ENCODE measurements at regions not wholly inside any gene's neighbourhood (a gene's known extent, or its start where the extent isn't known, plus 50 kb on each side); places are given as distances from the start of the nearest gene placed in this dataset.

DNA sequence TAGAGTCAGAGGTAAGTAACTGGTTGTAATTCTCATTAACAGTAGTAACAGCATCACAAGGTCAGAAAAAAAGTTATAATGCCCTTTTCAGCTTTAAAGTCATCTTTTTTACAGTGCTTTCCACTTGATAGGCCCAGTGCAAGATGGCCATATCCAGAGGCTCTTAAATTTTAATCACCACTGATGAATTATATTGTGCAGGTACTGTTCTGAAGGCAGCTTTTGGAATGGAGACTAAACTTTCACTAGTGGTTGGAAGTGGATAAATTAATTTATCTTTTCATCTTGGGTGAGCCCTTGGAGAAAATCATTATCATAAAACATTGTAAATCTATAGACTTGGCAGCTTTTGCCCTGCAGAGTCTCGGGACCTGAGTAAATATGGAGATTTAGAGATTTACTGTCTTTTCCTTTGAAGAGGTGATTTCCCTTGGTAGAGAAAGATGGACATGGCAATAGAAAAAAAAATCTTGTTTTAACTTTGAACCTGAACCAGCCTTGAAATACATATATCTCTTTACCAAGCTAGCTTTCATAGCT is 969.1 kb upstream of the NOVA1 start:
- no peak for TF ChIP-seq EZH2 (IDR thresholded peaks at IDR 0.05; ENCODE audit: insufficient read depth, low read length)
- TF ChIP-seq, protein P1, sequence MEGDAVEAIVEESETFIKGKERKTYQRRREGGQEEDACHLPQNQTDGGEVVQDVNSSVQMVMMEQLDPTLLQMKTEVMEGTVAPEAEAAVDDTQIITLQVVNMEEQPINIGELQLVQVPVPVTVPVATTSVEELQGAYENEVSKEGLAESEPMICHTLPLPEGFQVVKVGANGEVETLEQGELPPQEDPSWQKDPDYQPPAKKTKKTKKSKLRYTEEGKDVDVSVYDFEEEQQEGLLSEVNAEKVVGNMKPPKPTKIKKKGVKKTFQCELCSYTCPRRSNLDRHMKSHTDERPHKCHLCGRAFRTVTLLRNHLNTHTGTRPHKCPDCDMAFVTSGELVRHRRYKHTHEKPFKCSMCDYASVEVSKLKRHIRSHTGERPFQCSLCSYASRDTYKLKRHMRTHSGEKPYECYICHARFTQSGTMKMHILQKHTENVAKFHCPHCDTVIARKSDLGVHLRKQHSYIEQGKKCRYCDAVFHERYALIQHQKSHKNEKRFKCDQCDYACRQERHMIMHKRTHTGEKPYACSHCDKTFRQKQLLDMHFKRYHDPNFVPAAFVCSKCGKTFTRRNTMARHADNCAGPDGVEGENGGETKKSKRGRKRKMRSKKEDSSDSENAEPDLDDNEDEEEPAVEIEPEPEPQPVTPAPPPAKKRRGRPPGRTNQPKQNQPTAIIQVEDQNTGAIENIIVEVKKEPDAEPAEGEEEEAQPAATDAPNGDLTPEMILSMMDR (IDR thresholded peaks at IDR 0.05; ENCODE audit: insufficient read depth, low read depth, low read length), result no peak
- Histone ChIP-seq H3K9me3 (ENCODE audit: insufficient read depth, low read depth, low read length) (no peaks in the 10 kb centered on the region), H2AFZ (ENCODE audit: low read depth, low read length) (no peak overlapping the region), H3K27me3 (ENCODE audit: insufficient read depth, low read length) (no peaks in the 10 kb centered on the region), H4K20me1 (ENCODE audit: insufficient read depth, low read length) (no peaks in the 10 kb centered on the region), H3K27ac (ENCODE audit: low read depth, low read length) (no peak overlapping the region), H3K4me1 (ENCODE audit: insufficient read depth, low read length) (no peaks in the 10 kb centered on the region), H3K4me2 (ENCODE audit: low read length) (no peak overlapping the region), H3K79me2 (ENCODE audit: insufficient read depth, low read length) (no peaks in the 10 kb centered on the region), H3K4me3 (ENCODE audit: insufficient read depth, low read depth, low read length) (no peak overlapping the region), H3K9ac (ENCODE audit: low read length) (no peak overlapping the region), H3K36me3 (ENCODE audit: insufficient read depth, low read length) (no peaks in the 10 kb centered on the region)
- H3K4me1 Mint-ChIP-seq (ENCODE audit: low read depth, unreplicated experiment), result no peaks in the 10 kb centered on the region
- H3K36me3 Mint-ChIP-seq (ENCODE audit: low read depth, unreplicated experiment), result no peaks in the 10 kb centered on the region
- no peaks in the 10 kb centered on the region for H3K27me3 Mint-ChIP-seq (ENCODE audit: low read depth, unreplicated experiment)
- H3K27ac Mint-ChIP-seq (ENCODE audit: unreplicated experiment), result no peak overlapping the region
- FAIRE-seq, result no peak
- H3K4me3 Mint-ChIP-seq (ENCODE audit: unreplicated experiment), result no peak overlapping the region
- no peaks in the 10 kb centered on the region for H3K9me3 Mint-ChIP-seq (ENCODE audit: unreplicated experiment)
- no peak for DNase-seq (ENCODE audit: low read depth)

DNA sequence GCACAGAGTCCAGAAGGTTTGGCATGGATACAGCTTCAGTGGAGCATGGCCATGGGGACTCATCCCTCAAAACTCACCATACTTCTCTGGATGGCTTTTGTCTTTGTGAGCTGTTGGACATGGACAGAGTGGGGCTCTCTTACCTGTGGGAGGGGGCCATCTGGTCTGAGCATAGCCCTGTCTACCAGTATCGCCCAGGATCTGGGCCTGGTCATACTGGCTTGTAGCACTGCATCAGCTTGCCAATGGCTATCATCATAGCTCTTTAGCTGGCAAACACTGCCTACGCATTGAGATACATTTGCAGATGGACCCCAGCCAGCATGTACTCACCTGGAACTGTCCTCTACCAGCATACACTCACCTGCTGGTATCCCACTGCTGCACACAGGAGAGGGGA is 975.2 kb upstream of the NOVA1 start:
- H3K27me3 Mint-ChIP-seq (ENCODE audit: low read depth, unreplicated experiment), result no peaks in the 10 kb centered on the region
- peaks cover 3% of the 10 kb centered on the region for H3K9me3 Mint-ChIP-seq (ENCODE audit: unreplicated experiment)
- Histone ChIP-seq H2AFZ (ENCODE audit: low read depth, low read length) (no peak overlapping the region), H3K4me3 (ENCODE audit: insufficient read depth, low read depth, low read length) (no peak overlapping the region), H3K4me2 (ENCODE audit: low read length) (no peak overlapping the region), H3K9me3 (ENCODE audit: insufficient read depth, low read depth, low read length) (no peaks in the 10 kb centered on the region), H4K20me1 (ENCODE audit: insufficient read depth, low read length) (no peaks in the 10 kb centered on the region), H3K4me1 (ENCODE audit: insufficient read depth, low read length) (no peaks in the 10 kb centered on the region), H3K9ac (ENCODE audit: low read length) (no peak overlapping the region), H3K27ac (ENCODE audit: low read depth, low read length) (no peak overlapping the region), H3K27me3 (ENCODE audit: insufficient read depth, low read length) (no peaks in the 10 kb centered on the region), H3K79me2 (ENCODE audit: insufficient read depth, low read length) (no peaks in the 10 kb centered on the region), H3K36me3 (ENCODE audit: insufficient read depth, low read length) (no peaks in the 10 kb centered on the region)
- no peaks in the 10 kb centered on the region for H3K4me1 Mint-ChIP-seq (ENCODE audit: low read depth, unreplicated experiment)
- H3K4me3 Mint-ChIP-seq (ENCODE audit: unreplicated experiment), result no peak overlapping the region
- DNase-seq (ENCODE audit: low read depth) (no peak), FAIRE-seq (no peak)
- no peak overlapping the region for H3K27ac Mint-ChIP-seq (ENCODE audit: unreplicated experiment)
- H3K36me3 Mint-ChIP-seq (ENCODE audit: low read depth, unreplicated experiment), result no peaks in the 10 kb centered on the region
- no peak for TF ChIP-seq EZH2 (IDR thresholded peaks at IDR 0.05; ENCODE audit: insufficient read depth, low read length)

DNA sequence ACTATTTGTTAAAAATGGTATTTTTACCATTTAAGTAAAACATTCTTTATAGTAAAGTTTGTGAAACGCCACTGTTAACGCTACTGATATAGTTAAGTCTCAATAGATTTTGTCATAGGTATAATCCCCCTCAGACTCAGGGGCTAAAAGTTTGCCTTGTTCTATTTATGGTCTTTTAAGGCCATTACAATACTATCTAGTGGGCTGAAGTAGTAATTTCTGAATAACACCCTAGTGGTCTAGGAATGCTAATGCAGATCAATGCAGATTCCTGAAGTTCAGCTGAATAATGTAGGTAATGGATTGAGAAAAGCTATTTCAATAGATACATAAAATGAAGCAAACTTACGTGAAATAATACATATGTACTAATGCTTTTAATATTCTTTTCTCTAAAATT is 989.3 kb upstream of the NOVA1 start:
- no peaks in the 10 kb centered on the region for H3K79me2 ChIP-seq (ENCODE audit: insufficient read depth, low read length)
- FAIRE-seq (no peak), DNase-seq (ENCODE audit: low read depth) (no peak)
- H3K4me3 Mint-ChIP-seq (ENCODE audit: unreplicated experiment), result no peak overlapping the region
- no peak overlapping the region for H2AFZ ChIP-seq (ENCODE audit: low read depth, low read length)
- no peak for TF ChIP-seq EZH2 (IDR thresholded peaks at IDR 0.05; ENCODE audit: insufficient read depth, low read length)
- TF ChIP-seq, protein P1 (IDR thresholded peaks at IDR 0.05; ENCODE audit: insufficient read depth, low read depth, low read length), result no peak
- no peak overlapping the region for H3K27ac ChIP-seq (ENCODE audit: low read depth, low read length)
- no peak overlapping the region for H3K4me2 ChIP-seq (ENCODE audit: low read length)
- no peaks in the 10 kb centered on the region for H3K4me1 ChIP-seq (ENCODE audit: insufficient read depth, low read length)
- H3K27me3 ChIP-seq (ENCODE audit: insufficient read depth, low read length), result no peaks in the 10 kb centered on the region
- no peaks in the 10 kb centered on the region for H3K9me3 Mint-ChIP-seq (ENCODE audit: unreplicated experiment)
- H4K20me1 ChIP-seq (ENCODE audit: insufficient read depth, low read length), result no peaks in the 10 kb centered on the region
- H3K36me3 Mint-ChIP-seq (ENCODE audit: low read depth, unreplicated experiment), result no peaks in the 10 kb centered on the region
- no peaks in the 10 kb centered on the region for H3K36me3 ChIP-seq (ENCODE audit: insufficient read depth, low read length)
- no peaks in the 10 kb centered on the region for H3K9me3 ChIP-seq (ENCODE audit: insufficient read depth, low read depth, low read length)
- H3K4me1 Mint-ChIP-seq (ENCODE audit: low read depth, unreplicated experiment), result no peaks in the 10 kb centered on the region
- no peak overlapping the region for H3K4me3 ChIP-seq (ENCODE audit: insufficient read depth, low read depth, low read length)
- no peak overlapping the region for H3K27ac Mint-ChIP-seq (ENCODE audit: unreplicated experiment)
- no peaks in the 10 kb centered on the region for H3K27me3 Mint-ChIP-seq (ENCODE audit: low read depth, unreplicated experiment)
- H3K9ac ChIP-seq (ENCODE audit: low read length), result no peak overlapping the region
